Neural cell (in vitro differentiated cells): ENCODE measurements at regions not wholly inside any gene's neighbourhood (a gene's known extent, or its start where the extent isn't known, plus 50 kb on each side); places are given as distances from the start of the nearest gene placed in this dataset.

ENCODE experiments used
- CTCF ChIP-seq: fragments of 450-650 bp; IDR thresholded peaks from 2 replicates; pipeline ENCODE4 v1.5.1; 2014; ENCODE audit warnings: antibody characterized with exemption, mild to moderate bottlenecking, moderate library complexity; ENCODE audit not compliant: poor library complexity, severe bottlenecking
- EP300 ChIP-seq: fragments of 450-650 bp; conservative IDR thresholded peaks from 2 replicates; pipeline ENCODE4 v1.6.1; 2014; ENCODE audit warnings: antibody characterized with exemption, mild to moderate bottlenecking, moderate library complexity; ENCODE audit not compliant: poor library complexity, severe bottlenecking
- POLR2AphosphoS5 ChIP-seq: IDR thresholded peaks from 2 replicates; pipeline ENCODE4 v1.6.1; 2012

GRCh38 chr13:108475181-108475580 is 154.2 kb upstream of the MYO16 start:
- no peak for TF ChIP-seq CTCF
- TF ChIP-seq POLR2AphosphoS5, result no peak
- TF ChIP-seq EP300, result no peak
